ENCODE measurements at regions not wholly inside any gene's neighbourhood (a gene's known extent, or its start where the extent isn't known, plus 50 kb on each side); places are given as distances from the start of the nearest gene placed in this dataset.
A peak's percentile ranks its signal among the peaks of the same experiment; 100 is the strongest.

GRCh38 chr5:72618708-72619107, 111.5 kb upstream of the ZNF366 start:
- DNase-seq = no peak
- H3K27ac Mint-ChIP-seq = no peak overlapping the region
- POLR2A ChIA-PET = no interaction called here
- CTCF ChIA-PET = interaction anchor here (1.5 kb wide), 1 partner anchor 8 kb away, joined by 4 read pairs; no protein-coding TSS in a partner anchor
- H3K4me1 Mint-ChIP-seq = no peaks in the 10 kb centered on the region
- peaks cover 8% of the 10 kb centered on the region for H3K27me3 Mint-ChIP-seq
- no peaks in the 10 kb centered on the region for H3K9me3 Mint-ChIP-seq
- no peaks in the 10 kb centered on the region for H3K36me3 Mint-ChIP-seq (ENCODE audit: low read depth)
- H3K4me3 Mint-ChIP-seq = no peak overlapping the region

- Mint-ChIP-seq H3K4me1 (no peaks in the 10 kb centered on the region), H3K4me3 (no peak overlapping the region), H3K9me3 (no peaks in the 10 kb centered on the region), H3K27ac (no peak overlapping the region), H3K36me3 (ENCODE audit: low read depth) (no peaks in the 10 kb centered on the region), H3K27me3 (peaks cover 16% of the 10 kb centered on the region)
- POLR2A ChIA-PET = no interaction called here
- DNase-seq = no peak
- CTCF ChIA-PET = no interaction called here
These were observed 107.9 kb upstream of the ZNF366 start for GRCh38 chr5:72615061-72615460.

DNA sequence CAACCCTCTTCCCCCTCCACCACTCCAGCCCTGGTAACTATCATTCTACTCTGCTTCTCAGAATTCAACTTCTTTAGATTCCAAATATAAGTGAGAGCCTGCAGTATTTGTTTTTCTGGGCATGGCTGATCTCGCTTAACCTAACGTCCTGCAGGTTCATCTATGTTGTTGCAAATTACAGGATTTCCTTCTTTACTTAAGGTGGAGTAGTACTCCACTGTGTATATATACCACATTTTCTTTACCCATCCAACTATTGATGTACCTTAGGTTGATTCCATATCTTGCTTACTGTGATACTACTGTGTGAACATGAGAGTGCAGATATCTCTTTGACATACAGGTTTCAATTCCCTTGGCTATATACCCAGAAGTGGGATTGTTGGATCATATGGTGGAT, 106.3 kb upstream of the ZNF366 start:
- H3K27me3 Mint-ChIP-seq = peaks cover 16% of the 10 kb centered on the region

DNA sequence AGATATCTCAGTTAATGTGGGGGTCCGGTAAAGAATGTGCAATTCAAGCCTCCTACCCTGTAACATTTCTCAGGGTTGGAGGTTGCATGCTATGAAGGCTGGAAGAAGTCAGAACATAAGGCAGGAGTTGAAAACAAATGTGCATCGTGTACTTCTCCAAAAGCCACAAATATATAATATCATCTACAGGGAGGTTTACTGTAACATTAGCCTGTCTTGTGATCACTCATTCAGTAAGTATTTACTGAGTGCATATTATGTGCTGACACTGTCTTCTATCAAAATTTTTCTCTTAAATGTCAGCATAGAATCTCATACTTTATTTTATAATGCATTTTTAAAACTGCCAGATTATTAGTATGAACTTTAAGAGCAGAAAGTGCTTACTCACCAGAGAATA, 105.6 kb upstream of the ZNF366 start:
- no peaks in the 10 kb centered on the region for H3K9me3 Mint-ChIP-seq
- peaks cover 16% of the 10 kb centered on the region for H3K27me3 Mint-ChIP-seq
- CTCF ChIA-PET = no interaction called here
- POLR2A ChIA-PET = no interaction called here
- H3K4me3 Mint-ChIP-seq = no peak overlapping the region
- no peaks in the 10 kb centered on the region for H3K4me1 Mint-ChIP-seq
- no peaks in the 10 kb centered on the region for H3K36me3 Mint-ChIP-seq (ENCODE audit: low read depth)
- H3K27ac Mint-ChIP-seq = no peak overlapping the region
- no peak for DNase-seq

More for the DNA sequence above, 106.3 kb upstream of the ZNF366 start:
- Mint-ChIP-seq H3K4me3 (no peak overlapping the region), H3K9me3 (no peaks in the 10 kb centered on the region), H3K36me3 (ENCODE audit: low read depth) (no peaks in the 10 kb centered on the region), H3K27ac (no peak overlapping the region), H3K4me1 (no peaks in the 10 kb centered on the region)
- no peak for DNase-seq
- ChIA-PET POLR2A (no interaction called here), CTCF (no interaction called here)

DNA sequence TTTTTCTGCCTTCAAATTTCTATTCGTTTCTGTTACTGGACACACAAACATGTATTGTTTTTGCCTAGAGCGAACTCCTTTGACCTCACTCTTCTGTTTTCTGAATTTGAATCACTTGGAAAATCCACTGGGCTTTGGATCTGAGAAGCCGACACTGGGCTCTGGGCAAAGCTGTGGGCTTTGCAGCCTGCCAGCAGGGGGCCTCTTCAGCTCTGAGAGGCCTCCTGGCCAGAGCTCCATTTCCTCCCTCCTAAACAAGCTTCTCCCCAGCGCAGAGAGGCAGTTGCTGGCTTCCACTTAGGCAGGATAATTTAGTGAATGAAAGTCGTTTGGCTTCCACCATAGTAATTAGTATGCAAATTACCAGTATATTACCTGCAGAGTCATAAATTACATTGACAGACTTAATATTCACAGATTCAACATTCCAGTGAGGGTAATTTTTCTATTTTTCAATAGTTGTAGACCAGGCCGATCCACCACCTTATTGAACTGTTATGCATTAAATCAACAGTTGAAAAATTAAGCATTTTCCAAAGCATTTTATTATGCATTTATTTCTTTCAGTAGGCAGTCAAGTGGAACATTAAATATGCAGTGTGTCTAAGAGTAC, 104.0 kb upstream of the ZNF366 start:
- peak; percentile 44 for DNase-seq
- no peaks in the 10 kb centered on the region for H3K4me1 Mint-ChIP-seq
- H3K4me3 Mint-ChIP-seq = no peak overlapping the region
- H3K27ac Mint-ChIP-seq = no peak overlapping the region
- no peaks in the 10 kb centered on the region for H3K36me3 Mint-ChIP-seq (ENCODE audit: low read depth)
- peaks cover 12% of the 10 kb centered on the region for H3K27me3 Mint-ChIP-seq
- ChIA-PET CTCF (interaction anchor here (0.9 to 1.3 kb wide), 4 partner anchors 8 to 597 kb away, joined by 3 to 5 read pairs (median 4); no protein-coding TSS in a partner anchor), POLR2A (interaction anchor here (0.6 kb wide), 1 partner anchor 547 kb away, joined by 3 read pairs; no protein-coding TSS in a partner anchor)
- H3K9me3 Mint-ChIP-seq = no peaks in the 10 kb centered on the region

- H3K4me1 Mint-ChIP-seq = no peaks in the 10 kb centered on the region
- no peak overlapping the region for H3K27ac Mint-ChIP-seq
- no peaks in the 10 kb centered on the region for H3K9me3 Mint-ChIP-seq
- ChIA-PET CTCF (interaction anchor here (1.5 kb wide), 1 partner anchor 210 kb away, joined by 4 read pairs; no protein-coding TSS in a partner anchor), POLR2A (no interaction called here)
- no peak overlapping the region for H3K4me3 Mint-ChIP-seq
- H3K36me3 Mint-ChIP-seq (ENCODE audit: low read depth) = no peaks in the 10 kb centered on the region
- peaks cover 11% of the 10 kb centered on the region for H3K27me3 Mint-ChIP-seq
- DNase-seq = no peak
These were observed 101.7 kb upstream of the ZNF366 start for GRCh38 chr5:72608926-72609325.

DNA sequence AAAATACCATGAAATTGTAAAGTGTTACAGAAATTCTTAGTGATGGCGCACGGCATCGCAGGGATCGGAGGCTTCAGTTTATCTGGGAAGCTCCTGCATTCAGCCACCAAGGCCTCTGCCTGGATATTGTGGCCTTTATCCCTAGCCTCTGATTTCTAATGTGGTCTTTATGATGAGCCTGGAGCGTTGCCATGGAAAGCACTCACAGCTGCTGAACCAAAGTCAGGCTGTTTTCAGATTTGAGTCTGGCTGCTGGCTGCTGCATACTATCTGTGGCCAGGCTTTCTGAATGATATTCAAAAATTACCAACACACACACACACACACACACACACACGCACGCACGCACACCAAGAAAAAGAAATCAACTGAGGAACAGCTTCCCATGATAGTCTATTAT, 101.1 kb upstream of the ZNF366 start:
- ChIA-PET POLR2A (no interaction called here), CTCF (interaction anchor here (0.7 to 1.5 kb wide), 2 partner anchors 15 to 211 kb away, joined by 3 to 4 read pairs; no protein-coding TSS in a partner anchor)
- Mint-ChIP-seq H3K27me3 (peaks cover 11% of the 10 kb centered on the region), H3K36me3 (ENCODE audit: low read depth) (no peaks in the 10 kb centered on the region), H3K4me1 (no peaks in the 10 kb centered on the region), H3K9me3 (no peaks in the 10 kb centered on the region), H3K4me3 (no peak overlapping the region), H3K27ac (no peak overlapping the region)
- no peak for DNase-seq

GRCh38 chr5:72607381-72607780, 100.2 kb upstream of the ZNF366 start:
- ChIA-PET POLR2A (no interaction called here), CTCF (no interaction called here)
- H3K27ac Mint-ChIP-seq = no peak overlapping the region
- no peak for DNase-seq
- no peaks in the 10 kb centered on the region for H3K36me3 Mint-ChIP-seq (ENCODE audit: low read depth)
- H3K4me3 Mint-ChIP-seq = no peak overlapping the region
- no peaks in the 10 kb centered on the region for H3K4me1 Mint-ChIP-seq
- no peaks in the 10 kb centered on the region for H3K9me3 Mint-ChIP-seq
- H3K27me3 Mint-ChIP-seq = peaks cover 11% of the 10 kb centered on the region

DNA sequence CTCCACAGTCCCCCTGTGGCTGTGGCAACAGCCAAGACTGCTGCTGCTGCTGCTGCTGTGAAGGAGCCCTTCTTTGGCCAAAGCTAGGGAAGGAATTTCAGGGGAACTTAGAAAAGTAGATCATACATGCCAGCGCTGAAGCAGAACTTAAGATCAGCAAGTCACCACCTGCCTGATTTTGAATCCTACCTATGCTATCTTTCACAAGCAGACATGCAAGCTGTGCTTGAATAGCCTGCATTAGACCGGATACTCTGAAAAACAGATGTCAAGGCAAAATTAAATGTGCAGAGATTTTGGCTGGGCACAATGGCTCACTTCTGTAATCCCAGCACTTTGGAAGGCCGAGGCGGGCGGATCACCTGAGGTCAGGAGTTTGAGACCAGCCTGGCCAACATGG, 99.3 kb upstream of the ZNF366 start:
- Mint-ChIP-seq H3K36me3 (ENCODE audit: low read depth) (no peaks in the 10 kb centered on the region), H3K4me1 (no peaks in the 10 kb centered on the region), H3K4me3 (no peak overlapping the region), H3K27ac (no peak overlapping the region), H3K9me3 (no peaks in the 10 kb centered on the region), H3K27me3 (peaks cover 11% of the 10 kb centered on the region)
- ChIA-PET POLR2A (no interaction called here), CTCF (no interaction called here)
- no peak for DNase-seq

- Mint-ChIP-seq H3K4me3 (no peak overlapping the region), H3K27me3 (peaks cover 3% of the 10 kb centered on the region)
These were observed 98.4 kb upstream of the ZNF366 start for GRCh38 chr5:72605632-72606031.

GRCh38 chr5:72604798-72605154, 97.6 kb upstream of the ZNF366 start:
- Mint-ChIP-seq H3K27me3 (no peaks in the 10 kb centered on the region), H3K36me3 (ENCODE audit: low read depth) (no peaks in the 10 kb centered on the region), H3K27ac (no peak overlapping the region), H3K9me3 (no peaks in the 10 kb centered on the region), H3K4me1 (no peaks in the 10 kb centered on the region), H3K4me3 (no peak overlapping the region)
- ChIA-PET CTCF (no interaction called here), POLR2A (no interaction called here)
- DNase-seq = no peak

More at GRCh38 chr5:72605632-72606031, 98.4 kb upstream of the ZNF366 start:
- CTCF ChIA-PET = no interaction called here
- no peak overlapping the region for H3K27ac Mint-ChIP-seq
- no peak for DNase-seq
- H3K36me3 Mint-ChIP-seq (ENCODE audit: low read depth) = no peaks in the 10 kb centered on the region
- H3K9me3 Mint-ChIP-seq = no peaks in the 10 kb centered on the region
- POLR2A ChIA-PET = no interaction called here
- H3K4me1 Mint-ChIP-seq = no peaks in the 10 kb centered on the region

DNA sequence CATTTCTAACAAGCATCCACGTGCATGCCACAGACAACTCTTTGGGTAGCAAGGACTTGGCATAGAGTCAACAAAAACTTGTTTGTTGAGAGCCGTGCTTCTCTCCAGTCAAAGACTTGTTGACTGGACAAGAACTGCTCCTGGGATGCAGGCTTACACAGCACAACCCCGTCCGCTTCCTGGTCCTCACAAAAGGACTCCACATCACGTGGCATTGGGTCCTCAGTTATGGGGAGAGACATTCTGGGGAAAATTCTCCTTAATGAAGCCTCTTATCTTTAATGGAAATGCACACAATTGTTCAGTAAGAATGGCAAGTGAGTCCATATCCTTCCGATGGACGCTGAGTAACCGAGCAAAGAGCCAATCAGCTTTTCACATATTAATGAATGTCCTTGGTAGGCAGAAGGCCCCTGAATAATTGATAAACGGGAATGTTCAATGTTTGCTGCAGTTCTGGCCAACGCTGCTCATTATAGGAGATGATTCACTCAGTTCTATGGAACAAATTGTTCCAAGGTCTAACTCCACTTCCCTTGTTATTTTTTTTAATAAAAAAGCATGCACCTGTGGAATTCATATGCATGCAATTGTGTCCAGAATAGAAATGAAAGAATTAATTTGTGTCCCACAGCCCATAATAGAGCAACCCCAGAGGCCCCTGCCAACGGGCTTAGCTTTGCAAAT, 97.0 kb upstream of the ZNF366 start:
- H3K9me3 Mint-ChIP-seq = no peaks in the 10 kb centered on the region
- CTCF ChIA-PET = no interaction called here
- no peak overlapping the region for H3K27ac Mint-ChIP-seq
- POLR2A ChIA-PET = no interaction called here
- DNase-seq = no peak
- H3K4me1 Mint-ChIP-seq = no peaks in the 10 kb centered on the region
- no peaks in the 10 kb centered on the region for H3K27me3 Mint-ChIP-seq
- no peaks in the 10 kb centered on the region for H3K36me3 Mint-ChIP-seq (ENCODE audit: low read depth)
- no peak overlapping the region for H3K4me3 Mint-ChIP-seq

DNA sequence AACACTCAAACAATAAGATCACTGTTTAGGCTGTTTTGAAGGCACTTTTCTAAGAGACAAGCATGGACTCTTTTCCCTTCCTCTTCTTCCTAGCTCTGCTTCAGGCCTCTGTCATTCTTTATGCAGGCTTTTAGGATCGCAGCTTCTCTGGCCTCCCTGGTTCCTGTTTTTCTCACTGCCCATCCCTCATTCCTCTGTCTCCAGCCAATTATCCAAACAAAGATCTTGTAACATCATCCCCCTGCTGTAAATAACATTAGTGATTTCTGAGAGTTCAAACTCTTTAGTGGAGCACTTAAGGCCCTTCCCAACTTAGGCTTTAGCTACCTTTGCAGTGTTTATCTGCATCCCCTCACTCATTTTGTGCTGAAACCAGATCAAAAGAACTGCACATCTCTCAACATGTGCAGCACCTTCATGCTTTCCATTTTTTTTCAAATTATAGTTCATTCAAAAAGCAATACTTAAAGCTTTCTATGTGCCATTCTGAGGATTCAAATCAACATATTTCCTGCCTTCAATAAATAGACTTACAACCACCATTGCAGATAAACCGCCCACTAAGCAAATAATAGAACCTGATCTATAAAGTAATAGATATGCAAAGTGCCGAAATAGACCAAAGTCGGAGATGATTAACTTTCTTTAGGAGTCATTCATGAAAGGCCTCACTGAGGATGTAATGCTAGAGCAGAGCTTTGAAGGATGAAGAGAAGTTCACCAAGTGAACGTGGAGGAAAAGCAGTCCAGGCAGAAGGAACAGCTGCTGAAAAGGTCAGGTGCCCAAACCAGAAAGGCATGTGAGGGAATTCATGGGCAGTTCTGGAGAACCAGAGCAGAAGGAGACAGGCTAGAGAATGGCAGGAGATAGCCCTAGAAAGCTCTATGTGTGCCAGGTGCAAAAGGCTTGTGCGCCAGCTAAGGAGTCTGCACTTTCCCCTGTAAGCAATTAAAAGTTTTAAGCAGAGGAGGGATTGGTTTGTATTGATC, 95.8 kb upstream of the ZNF366 start:
- Mint-ChIP-seq H3K36me3 (ENCODE audit: low read depth) (no peaks in the 10 kb centered on the region), H3K4me1 (peaks cover 4% of the 10 kb centered on the region), H3K9me3 (no peaks in the 10 kb centered on the region), H3K4me3 (no peak overlapping the region), H3K27me3 (no peaks in the 10 kb centered on the region), H3K27ac (no peak overlapping the region)
- ChIA-PET CTCF (no interaction called here), POLR2A (no interaction called here)
- DNase-seq = no peak

All from activated CD4-positive, alpha-beta T cell treated with anti-CD3 and anti-CD28 coated beads, Interleukin-2, amount 10 ng/mL, durations not matched to agents 7 days and 5 days (primary cell).